IMR-90 (cell line): ENCODE measurements at regions not wholly inside any gene's neighbourhood (a gene's known extent, or its start where the extent isn't known, plus 50 kb on each side); places are given as distances from the start of the nearest gene placed in this dataset.

ENCODE experiments used
- ATAC-seq: fragments of 200-7000 bp; cut with Tn5 transposase; 2 replicates; pipeline ENCODE4 v1.9.1; 2020; ENCODE audit warnings: low read depth, mild to moderate bottlenecking, moderate library complexity
- BruUV-seq: library from RNA; stranded (reverse); fragments of 400-500 nt; replicated peaks from 2 replicates; lab custom pipeline; 2021; lab: Mats Ljungman, UMichigan
- CTCF ChIA-PET: fragments of 300-600 bp; formaldehyde crosslinking; extraction: SDS; loops from one replicate; lab custom pipeline; 2021; ENCODE audit warnings: antibody characterized with exemption; lab: Yijun Ruan, JAX
- POLR2A ChIA-PET: fragments of 300-600 bp; sonication (Branson Sonifier 250); formaldehyde crosslinking; loops from one replicate; lab custom pipeline; 2022; ENCODE audit warnings: antibody characterized with exemption; ENCODE audit not compliant: unreplicated experiment; lab: Charles Lee
- DNase-seq: peaks from one replicate; pipeline ENCODE4 v3.0.0; 2013
- H2AFZ ChIP-seq: replicated peaks from 2 replicates; pipeline ENCODE3; 2013; ENCODE audit warnings: low read length, mild to moderate bottlenecking; ENCODE audit not compliant: poor library complexity
- H2AK5ac ChIP-seq: 2 replicates; pipeline ENCODE4 v1.6.1; 2013; ENCODE audit warnings: low read depth, low read length, inconsistent platforms
- H2AK9ac ChIP-seq: replicated peaks from 2 replicates; pipeline ENCODE3; 2013; ENCODE audit warnings: mild to moderate bottlenecking, low read depth, low read length, moderate library complexity; ENCODE audit not compliant: poor library complexity
- H2BK120ac ChIP-seq: 2 replicates; pipeline ENCODE4 v1.6.1; 2013; ENCODE audit warnings: low read depth, low read length, inconsistent platforms
- H2BK15ac ChIP-seq: 3 replicates; pipeline ENCODE4 v1.6.1; 2013; ENCODE audit warnings: low read depth, low read length, inconsistent platforms
- H2BK20ac ChIP-seq: 2 replicates; pipeline ENCODE4 v1.6.1; 2013; ENCODE audit warnings: low read depth, mild to moderate bottlenecking, inconsistent platforms, low read length, moderate library complexity
- H2BK5ac ChIP-seq: 2 replicates; pipeline ENCODE4 v1.6.1; 2013; ENCODE audit warnings: mild to moderate bottlenecking, low read depth, low read length, inconsistent platforms; ENCODE audit not compliant: poor library complexity, severe bottlenecking
- H3K14ac ChIP-seq: replicated peaks from 2 replicates; pipeline ENCODE4 v1.6.1; 2013; ENCODE audit warnings: low read depth, low read length, inconsistent platforms
- H3K18ac ChIP-seq: 2 replicates; pipeline ENCODE4 v1.6.1; 2013; ENCODE audit warnings: low read depth, low read length, control low read depth
- H3K23ac ChIP-seq: 2 replicates; pipeline ENCODE4 v1.6.1; 2013; ENCODE audit warnings: low read depth, low read length, inconsistent platforms
- H3K27ac ChIP-seq: 2 replicates; pipeline ENCODE4 v1.5.1; 2013; ENCODE audit warnings: mild to moderate bottlenecking, control low read depth, low read length; ENCODE audit not compliant: insufficient read depth
- H3K27me3 ChIP-seq: 2 replicates; pipeline ENCODE4 v1.6.1; 2013; ENCODE audit warnings: low read length; ENCODE audit not compliant: control insufficient read depth, insufficient read depth
- H3K36me3 ChIP-seq: 2 replicates; pipeline ENCODE4 v1.6.1; 2013; ENCODE audit warnings: low read length, mixed read lengths; ENCODE audit not compliant: control insufficient read depth, insufficient read depth
- H3K4ac ChIP-seq: 2 replicates; pipeline ENCODE4 v1.6.1; 2013; ENCODE audit warnings: low read depth, low read length, inconsistent platforms
- H3K4me1 ChIP-seq: 2 replicates; pipeline ENCODE4 v1.6.1; 2013; ENCODE audit warnings: low read length, mixed read lengths; ENCODE audit not compliant: control insufficient read depth, insufficient read depth
- H3K4me2 ChIP-seq: 2 replicates; pipeline ENCODE4 v1.6.1; 2013; ENCODE audit warnings: low read depth, mild to moderate bottlenecking, control low read depth, low read length, moderate library complexity
- H3K4me3 ChIP-seq: 2 replicates; pipeline ENCODE4 v1.5.1; 2013; ENCODE audit warnings: low read depth, mild to moderate bottlenecking, control low read depth, low read length, moderate library complexity; ENCODE audit not compliant: insufficient read depth
- H3K56ac ChIP-seq: 2 replicates; pipeline ENCODE4 v1.6.1; 2013; ENCODE audit warnings: low read length, inconsistent platforms; ENCODE audit not compliant: insufficient read depth; ENCODE audit errors: extremely low read depth
- H3K79me1 ChIP-seq, 2 experiments: 2 replicates each; pipeline ENCODE4 v1.6.1; 2013; ENCODE audit warnings: low read length in 2 of 2, inconsistent platforms in 1 of 2, low read depth in 1 of 2
- H3K9ac ChIP-seq: 2 replicates; pipeline ENCODE4 v1.6.1; 2013; ENCODE audit warnings: low read depth, low read length, control low read depth
- H3K9me1 ChIP-seq: 2 replicates; pipeline ENCODE4 v1.6.1; 2013; ENCODE audit warnings: low read length, inconsistent platforms; ENCODE audit not compliant: insufficient read depth
- H3K9me3 ChIP-seq: 2 replicates; pipeline ENCODE4 v1.6.1; 2013; ENCODE audit warnings: low read length; ENCODE audit not compliant: control insufficient read depth, insufficient read depth
- H4K20me1 ChIP-seq: 2 replicates; pipeline ENCODE4 v1.6.1; 2013; ENCODE audit warnings: low read length, inconsistent platforms; ENCODE audit not compliant: insufficient read depth
- H4K5ac ChIP-seq: 2 replicates; pipeline ENCODE4 v1.6.1; 2013; ENCODE audit warnings: mild to moderate bottlenecking, low read depth, low read length, control low read depth
- H4K8ac ChIP-seq, 2 experiments: 2 replicates each; pipeline ENCODE4 v1.6.1; 2013; ENCODE audit warnings: low read depth in 2 of 2, low read length in 2 of 2, control low read depth in 1 of 2, inconsistent platforms in 1 of 2
- H4K91ac ChIP-seq: 2 replicates; pipeline ENCODE4 v1.6.1; 2013; ENCODE audit warnings: low read depth, low read length, inconsistent platforms; ENCODE audit not compliant: insufficient read depth
- CEBPB ChIP-seq: IDR thresholded peaks from 2 replicates; pipeline ENCODE4 v1.6.1; 2012; ENCODE audit warnings: low read depth, low read length, improper control_type of control experiment
- CTCF ChIP-seq: conservative IDR thresholded peaks from 2 replicates; pipeline ENCODE4 v1.5.1; 2012; ENCODE audit warnings: mild to moderate bottlenecking, low read depth, low read length, improper control_type of control experiment
- MAFK ChIP-seq: IDR thresholded peaks from 2 replicates; pipeline ENCODE4 v1.6.1; 2012; ENCODE audit warnings: low read depth, low read length, improper control_type of control experiment
- RAD21 ChIP-seq: IDR thresholded peaks from 2 replicates; pipeline ENCODE4 v1.6.1; 2012; ENCODE audit warnings: low read length, improper control_type of control experiment
- RFX5 ChIP-seq: IDR thresholded peaks from 2 replicates; pipeline ENCODE4 v1.8.0; 2012; ENCODE audit warnings: low read depth, mild to moderate bottlenecking, low read length, moderate library complexity
- SMC3 ChIP-seq: fragments of 150-350 bp; IDR thresholded peaks from 2 replicates; pipeline ENCODE4 v1.6.1; 2016; ENCODE audit warnings: low read depth, mild to moderate bottlenecking, antibody characterized with exemption, low read length, moderate library complexity
- WGBS, 2 experiments: methylation state at CpG; one replicate each; pipeline versions ENCODE4 v1.1.5 to v1.1.7; 2013; ENCODE audit warnings: missing lambda C conversion rate in 2 of 2; ENCODE audit not compliant: insufficient read length in 1 of 2; ENCODE audit errors: extremely low coverage in 2 of 2; 5-methylcytosine and 5-hydroxymethylcytosine counted together
- dilution Hi-C: fragments of 300-500 bp; cut with HindIII; formaldehyde crosslinking; loops from one replicate; pipeline ENCODE4 v1.14.3; 2018; ENCODE audit warnings: low sequenced_read_pairs; ENCODE audit not compliant: unreplicated experiment
- in situ Hi-C: fragments of 300-500 bp; cut with MboI; formaldehyde crosslinking; loops from 3 replicates; pipeline ENCODE4 v1.14.3; 2019; ENCODE audit warnings: low sequenced_read_pairs, inconsistent platforms, mixed read lengths
- intact Hi-C: fragments of 100-400 bp; cut with micrococcal nuclease; formaldehyde crosslinking; loops from 2 replicates; pipeline ENCODE4 v1.10.0; 2022
- TF ChIP-seq, protein P1 (sequence below): fragments of 150-350 bp; IDR thresholded peaks from 2 replicates; pipeline ENCODE4 v1.6.1; 2017; ENCODE audit warnings: mild to moderate bottlenecking, antibody characterized with exemption, low read length, low read depth

DNA sequence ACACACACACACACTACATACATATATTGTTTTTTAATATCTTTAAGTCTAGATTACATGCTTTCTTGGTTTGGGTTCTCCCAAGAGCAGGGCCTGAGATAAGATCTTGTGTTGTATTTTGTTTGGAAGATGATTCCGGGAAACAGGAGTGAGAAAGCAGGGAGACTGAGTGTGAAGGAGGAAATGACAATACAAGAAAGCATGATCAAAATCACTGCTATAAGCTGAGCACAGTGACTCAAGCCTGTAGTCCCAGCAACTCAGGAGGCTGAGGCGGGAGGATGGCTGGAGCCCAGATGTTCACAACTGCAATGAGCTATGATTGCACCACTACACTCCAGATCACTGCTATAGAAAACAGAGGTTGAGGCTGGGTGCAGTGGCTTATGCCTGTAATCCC is 267.6 kb downstream of the SKIDA1 start:
- intact Hi-C loops = no loop called here
- Histone ChIP-seq H3K23ac (no peak overlapping the region), H2BK120ac (no peak overlapping the region), H2AFZ (no peak overlapping the region), H3K56ac (no peak overlapping the region), H2BK20ac (no peak overlapping the region), H3K9me1 (no peaks in the 10 kb centered on the region), H3K18ac (no peak overlapping the region), H4K20me1 (no peaks in the 10 kb centered on the region), H3K14ac (no peak overlapping the region), H4K8ac (no peak overlapping the region), H2BK15ac (no peak overlapping the region), H3K4me1 (no peaks in the 10 kb centered on the region), H4K91ac (no peak overlapping the region), H3K4me2 (no peak overlapping the region), H2AK5ac (no peak overlapping the region), H3K36me3 (no peaks in the 10 kb centered on the region), H3K4ac (no peak overlapping the region), H3K4me3 (no peak overlapping the region), H2AK9ac (no peak overlapping the region), H3K9ac (no peak overlapping the region), H3K79me1 (no peaks in the 10 kb centered on the region), H2BK5ac (no peak overlapping the region), H4K5ac (no peak overlapping the region), H3K27me3 (peaks cover 4% of the 10 kb centered on the region), H3K9me3 (no peaks in the 10 kb centered on the region), H3K27ac (no peak overlapping the region)
- dilution Hi-C loops = no loop called here
- CTCF ChIA-PET = no interaction called here
- in situ Hi-C loops = loop anchor here (10.0 kb wide), 1 partner anchor 393 kb away; no protein-coding TSS in a partner anchor
- WGBS, 2 experiments = no CpG with 5 or more reads among the region's 2 CpGs
- TF ChIP-seq SMC3 (no peak), MAFK (no peak), CTCF (no peak), RFX5 (no peak), CEBPB (no peak), RAD21 (no peak)
- TF ChIP-seq, protein P1, sequence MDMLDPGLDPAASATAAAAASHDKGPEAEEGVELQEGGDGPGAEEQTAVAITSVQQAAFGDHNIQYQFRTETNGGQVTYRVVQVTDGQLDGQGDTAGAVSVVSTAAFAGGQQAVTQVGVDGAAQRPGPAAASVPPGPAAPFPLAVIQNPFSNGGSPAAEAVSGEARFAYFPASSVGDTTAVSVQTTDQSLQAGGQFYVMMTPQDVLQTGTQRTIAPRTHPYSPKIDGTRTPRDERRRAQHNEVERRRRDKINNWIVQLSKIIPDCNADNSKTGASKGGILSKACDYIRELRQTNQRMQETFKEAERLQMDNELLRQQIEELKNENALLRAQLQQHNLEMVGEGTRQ = no peak
- ATAC-seq = no peak
- POLR2A ChIA-PET = no interaction called here
- DNase-seq = peak; percentile 25
- BruUV-seq = no TSS peak
